ENCODE measurements at regions not wholly inside any gene's neighbourhood (a gene's known extent, or its start where the extent isn't known, plus 50 kb on each side); places are given as distances from the start of the nearest gene placed in this dataset.

GRCh38 chr1:29999595-29999994 lies 723.8 kb downstream of the MATN1 start:
- TF ChIP-seq TAF1 (IDR thresholded peaks at IDR 0.05; ENCODE audit: borderline replicate concordance, insufficient read depth, low read length) = no peak

GRCh38 chr1:29998686-29999085 lies 724.7 kb downstream of the MATN1 start:
- TF ChIP-seq FOXP2 (optimal IDR thresholded peaks at IDR 0.05; ENCODE audit: borderline replicate concordance, extremely low read depth, extremely low read length, insufficient read depth) (no peak), TAF1 (IDR thresholded peaks at IDR 0.05; ENCODE audit: borderline replicate concordance, insufficient read depth, low read length) (no peak), POLR2AphosphoS5 (IDR thresholded peaks at IDR 0.05; ENCODE audit: low read depth, low read length) (no peak), SIN3A (IDR thresholded peaks at IDR 0.05; ENCODE audit: borderline replicate concordance, insufficient read depth, low read length) (no peak), REST (IDR thresholded peaks at IDR 0.05; ENCODE audit: insufficient read depth in 1 of 2, low read depth in 2 of 2, low read length in 2 of 2) (no peak)

GRCh38 chr1:29993950-29994349 lies 729.4 kb downstream of the MATN1 start:
- TF ChIP-seq SIN3A (IDR thresholded peaks at IDR 0.05; ENCODE audit: borderline replicate concordance, insufficient read depth, low read length) (no peak), POLR2AphosphoS5 (IDR thresholded peaks at IDR 0.05; ENCODE audit: low read depth, low read length) (no peak), FOXP2 (optimal IDR thresholded peaks at IDR 0.05; ENCODE audit: borderline replicate concordance, extremely low read depth, extremely low read length, insufficient read depth) (no peak), TAF1 (IDR thresholded peaks at IDR 0.05; ENCODE audit: borderline replicate concordance, insufficient read depth, low read length) (no peak), REST (IDR thresholded peaks at IDR 0.05; ENCODE audit: insufficient read depth in 1 of 2, low read depth in 2 of 2, low read length in 2 of 2) (no peak)

- TF ChIP-seq REST (IDR thresholded peaks at IDR 0.05; ENCODE audit: insufficient read depth in 1 of 2, low read depth in 2 of 2, low read length in 2 of 2) = no peak
- no peak for TF ChIP-seq POLR2AphosphoS5 (IDR thresholded peaks at IDR 0.05; ENCODE audit: low read depth, low read length)
- no peak for TF ChIP-seq FOXP2 (optimal IDR thresholded peaks at IDR 0.05; ENCODE audit: borderline replicate concordance, extremely low read depth, extremely low read length, insufficient read depth)
- no peak for TF ChIP-seq TAF1 (IDR thresholded peaks at IDR 0.05; ENCODE audit: borderline replicate concordance, insufficient read depth, low read length)
Observed at GRCh38 chr1:29991815-29992214, 731.6 kb downstream of the MATN1 start.

- TF ChIP-seq FOXP2 (optimal IDR thresholded peaks at IDR 0.05; ENCODE audit: borderline replicate concordance, extremely low read depth, extremely low read length, insufficient read depth) (no peak), SIN3A (IDR thresholded peaks at IDR 0.05; ENCODE audit: borderline replicate concordance, insufficient read depth, low read length) (no peak), REST (IDR thresholded peaks at IDR 0.05; ENCODE audit: insufficient read depth in 1 of 2, low read depth in 2 of 2, low read length in 2 of 2) (no peak), TAF1 (IDR thresholded peaks at IDR 0.05; ENCODE audit: borderline replicate concordance, insufficient read depth, low read length) (no peak), POLR2AphosphoS5 (IDR thresholded peaks at IDR 0.05; ENCODE audit: low read depth, low read length) (no peak)
Observed at GRCh38 chr1:29991025-29991424, 732.4 kb downstream of the MATN1 start.

Measured in PFSK-1 (cell line).